ENCODE measurements at regions not wholly inside any gene's neighbourhood (a gene's known extent, or its start where the extent isn't known, plus 50 kb on each side); places are given as distances from the start of the nearest gene placed in this dataset.
"Not testable (repeated sequence)": the region's sequence is repeated elsewhere in the genome, so short reads cannot be mapped to it uniquely, and the experiment has no call there.

- H3K27ac Mint-ChIP-seq: no peak overlapping the region
- H3K4me1 Mint-ChIP-seq: no peaks in the 10 kb centered on the region
- H3K36me3 Mint-ChIP-seq: no peaks in the 10 kb centered on the region
Observed at GRCh38 chr4:20196476-20196875, 55.2 kb upstream of the SLIT2 start.

DNA sequence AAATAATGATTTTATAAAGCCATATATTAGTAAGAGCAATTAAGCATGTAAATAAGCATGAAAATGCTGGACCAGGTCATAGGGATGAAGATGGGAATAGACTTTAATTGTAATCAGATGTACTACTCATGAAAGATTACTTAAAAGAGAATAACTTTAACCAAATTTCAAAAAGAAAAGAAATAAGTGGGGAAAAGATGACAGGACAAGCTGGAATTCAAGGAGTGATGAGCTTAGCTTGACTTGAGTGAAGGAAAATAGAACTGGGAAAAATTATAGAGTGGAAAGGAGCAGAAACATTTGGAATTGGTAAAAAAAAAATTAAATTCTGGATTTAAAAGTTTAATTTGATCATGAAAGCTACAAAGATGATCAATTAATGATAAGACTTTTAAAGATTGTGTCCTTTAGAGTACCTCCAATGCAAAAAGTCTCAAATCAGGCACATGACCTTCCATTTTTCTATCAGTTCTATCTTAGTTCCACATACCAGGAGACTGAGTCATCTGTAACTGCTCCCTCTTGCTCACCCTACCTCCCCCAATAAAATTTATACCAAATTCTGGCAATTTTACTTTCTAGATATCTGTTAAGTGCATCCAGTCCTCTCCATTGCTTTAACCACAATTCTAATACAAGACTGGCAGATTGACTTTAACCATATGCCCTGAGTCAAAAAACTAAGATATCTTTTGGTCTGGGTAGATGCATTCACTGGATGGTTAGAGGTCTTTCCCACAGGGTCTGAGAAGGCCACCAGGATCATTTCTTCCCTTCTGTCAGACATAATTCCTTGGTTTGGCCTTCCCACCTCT, 56.4 kb upstream of the SLIT2 start:
- Mint-ChIP-seq H3K27ac (no peak overlapping the region), H3K9me3 (peaks cover 2 to 8% (median 4%) of the 10 kb centered on the region in 3 donors), H3K4me3 (no peak overlapping the region), H3K27me3 (no peaks in the 10 kb centered on the region), H3K36me3 (no peaks in the 10 kb centered on the region), H3K4me1 (no peaks in the 10 kb centered on the region)

More at GRCh38 chr4:20196476-20196875, 55.2 kb upstream of the SLIT2 start:
- Mint-ChIP-seq H3K9me3 (peaks cover 2 to 3% (median 3%) of the 10 kb centered on the region in 3 donors), H3K4me3 (no peak overlapping the region), H3K27me3 (no peaks in the 10 kb centered on the region)

DNA sequence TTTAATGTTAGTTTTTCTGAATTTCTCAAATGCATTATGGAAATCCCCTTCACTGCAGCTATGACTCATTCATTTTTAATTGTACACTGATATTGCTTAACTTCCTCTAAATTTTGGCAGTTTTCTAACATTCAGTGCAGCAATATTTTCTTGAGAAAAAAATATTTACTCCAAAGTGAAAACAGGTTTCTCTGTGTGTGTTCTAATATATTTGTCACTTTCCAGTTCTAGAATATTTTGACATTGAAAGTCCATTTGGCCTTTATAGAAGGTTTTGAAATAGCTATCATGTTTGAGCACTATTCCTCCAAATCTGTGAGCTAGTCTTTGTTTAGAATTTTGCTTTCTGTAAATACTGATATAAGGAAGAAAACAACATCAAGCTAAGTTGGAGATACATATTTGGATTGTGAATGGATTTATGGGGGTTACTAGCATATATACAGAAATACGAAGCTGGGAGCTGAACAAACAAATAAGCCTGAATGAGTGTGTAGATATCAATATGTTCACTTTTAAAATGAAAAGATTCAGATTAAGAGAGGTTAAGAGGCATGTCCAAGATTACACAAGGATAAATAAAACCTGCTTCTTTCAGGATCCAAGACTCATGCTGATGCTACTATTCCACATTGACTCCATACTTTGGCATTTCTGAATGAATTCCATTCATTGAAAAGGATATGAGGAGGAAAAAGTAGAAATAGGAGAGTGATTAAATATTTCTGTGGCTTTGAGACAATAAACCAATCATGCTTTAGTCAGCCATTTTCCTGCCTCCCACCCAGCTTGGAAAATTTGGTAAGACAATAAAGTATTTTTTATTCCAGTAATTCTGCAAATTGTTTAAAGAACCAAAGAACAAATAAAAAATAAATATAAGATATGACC, 57.3 kb upstream of the SLIT2 start:
- no peaks in the 10 kb centered on the region for H3K4me1 Mint-ChIP-seq
- H3K27me3 Mint-ChIP-seq: no peaks in the 10 kb centered on the region
- H3K9me3 Mint-ChIP-seq: peaks cover 7 to 11% (median 8%) of the 10 kb centered on the region in 3 donors
- no peak overlapping the region for H3K4me3 Mint-ChIP-seq
- no peak overlapping the region for H3K27ac Mint-ChIP-seq
- no peaks in the 10 kb centered on the region for H3K36me3 Mint-ChIP-seq

- no peak overlapping the region for H3K4me3 Mint-ChIP-seq
- no peaks in the 10 kb centered on the region for H3K4me1 Mint-ChIP-seq
- no peaks in the 10 kb centered on the region for H3K27me3 Mint-ChIP-seq
- no peak overlapping the region for H3K27ac Mint-ChIP-seq
- no peaks in the 10 kb centered on the region for H3K36me3 Mint-ChIP-seq
- peaks cover 7 to 11% (median 8%) of the 10 kb centered on the region in 3 donors for H3K9me3 Mint-ChIP-seq
Observed at GRCh38 chr4:20193141-20193936, 58.4 kb upstream of the SLIT2 start.

DNA sequence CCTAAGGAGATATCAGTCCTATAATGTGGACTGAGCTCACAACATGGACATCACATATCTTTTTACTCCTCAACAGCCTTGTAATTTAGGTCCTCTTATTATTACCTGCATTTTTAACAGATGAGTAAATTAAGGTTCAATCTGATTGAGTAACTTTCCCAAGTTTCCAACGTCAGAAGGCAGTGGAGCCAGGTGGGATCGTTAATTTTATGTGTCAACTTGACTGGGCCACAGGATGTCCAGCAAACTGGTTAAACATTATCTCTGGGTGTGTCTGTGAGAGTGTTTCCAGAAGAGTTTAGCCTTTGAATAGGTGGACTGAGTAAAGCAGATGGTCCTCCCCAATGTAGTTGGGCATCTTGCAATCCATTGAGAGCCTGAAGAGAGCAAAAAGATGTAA, 59.0 kb upstream of the SLIT2 start:
- Mint-ChIP-seq H3K27me3 (no peaks in the 10 kb centered on the region), H3K4me1 (no peaks in the 10 kb centered on the region), H3K9me3 (peaks cover 7 to 11% (median 8%) of the 10 kb centered on the region in 3 donors), H3K36me3 (no peaks in the 10 kb centered on the region), H3K4me3 (no peak overlapping the region), H3K27ac (no peak overlapping the region)

GRCh38 chr4:20185103-20185502, 66.6 kb upstream of the SLIT2 start:
- H3K27me3 Mint-ChIP-seq: no peaks in the 10 kb centered on the region
- no peaks in the 10 kb centered on the region for H3K4me1 Mint-ChIP-seq
- no peak overlapping the region for H3K4me3 Mint-ChIP-seq
- H3K9me3 Mint-ChIP-seq: peaks cover 0 to 13% (median 5%) of the 10 kb centered on the region in 3 donors
- H3K36me3 Mint-ChIP-seq: no peaks in the 10 kb centered on the region
- no peak overlapping the region for H3K27ac Mint-ChIP-seq

DNA sequence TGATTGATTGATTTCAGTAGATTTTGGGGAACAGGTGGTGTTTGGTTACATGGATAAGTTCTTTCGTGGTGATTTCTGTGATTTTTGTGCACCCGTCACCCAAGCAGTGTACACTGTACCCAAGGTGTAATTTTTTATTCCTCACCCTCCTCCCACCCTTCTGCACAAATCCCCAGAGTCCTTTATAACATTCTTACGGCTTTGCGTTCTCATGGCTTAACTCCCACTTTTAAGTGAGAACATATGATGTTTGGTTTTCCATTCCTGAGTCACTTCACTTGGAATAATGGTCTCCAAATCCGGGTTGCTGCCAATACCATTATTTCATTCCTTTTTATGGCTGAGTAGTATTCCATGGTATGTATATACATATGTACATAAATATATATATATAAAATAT, 68.6 kb upstream of the SLIT2 start:
- H3K9me3 Mint-ChIP-seq, H3K36me3 Mint-ChIP-seq, H3K27me3 Mint-ChIP-seq, H3K4me1 Mint-ChIP-seq, H3K4me3 Mint-ChIP-seq, H3K27ac Mint-ChIP-seq: not testable (repeated sequence)

- no peaks in the 10 kb centered on the region for H3K4me1 Mint-ChIP-seq
- no peaks in the 10 kb centered on the region for H3K27me3 Mint-ChIP-seq
- H3K9me3 Mint-ChIP-seq: peaks cover 0 to 10% (median 0%) of the 10 kb centered on the region in 3 donors
- no peak overlapping the region for H3K4me3 Mint-ChIP-seq
- no peak overlapping the region for H3K27ac Mint-ChIP-seq
- H3K36me3 Mint-ChIP-seq: no peaks in the 10 kb centered on the region
Observed at GRCh38 chr4:20181926-20182325, 69.8 kb upstream of the SLIT2 start.

- Mint-ChIP-seq H3K27me3 (no peaks in the 10 kb centered on the region), H3K9me3 (peaks cover 0 to 20% (median 0%) of the 10 kb centered on the region in 3 donors), H3K4me3 (no peak overlapping the region), H3K4me1 (no peaks in the 10 kb centered on the region), H3K27ac (no peak overlapping the region), H3K36me3 (no peaks in the 10 kb centered on the region)
Observed at GRCh38 chr4:20180509-20180908, 71.2 kb upstream of the SLIT2 start.

- H3K36me3 Mint-ChIP-seq: no peaks in the 10 kb centered on the region
- no peaks in the 10 kb centered on the region for H3K4me1 Mint-ChIP-seq
- H3K9me3 Mint-ChIP-seq: peaks cover 0 to 20% (median 2%) of the 10 kb centered on the region in 3 donors
- H3K27ac Mint-ChIP-seq: no peak overlapping the region
- no peak overlapping the region for H3K4me3 Mint-ChIP-seq
- no peaks in the 10 kb centered on the region for H3K27me3 Mint-ChIP-seq
Observed at GRCh38 chr4:20178902-20179576, 72.7 kb upstream of the SLIT2 start.

DNA sequence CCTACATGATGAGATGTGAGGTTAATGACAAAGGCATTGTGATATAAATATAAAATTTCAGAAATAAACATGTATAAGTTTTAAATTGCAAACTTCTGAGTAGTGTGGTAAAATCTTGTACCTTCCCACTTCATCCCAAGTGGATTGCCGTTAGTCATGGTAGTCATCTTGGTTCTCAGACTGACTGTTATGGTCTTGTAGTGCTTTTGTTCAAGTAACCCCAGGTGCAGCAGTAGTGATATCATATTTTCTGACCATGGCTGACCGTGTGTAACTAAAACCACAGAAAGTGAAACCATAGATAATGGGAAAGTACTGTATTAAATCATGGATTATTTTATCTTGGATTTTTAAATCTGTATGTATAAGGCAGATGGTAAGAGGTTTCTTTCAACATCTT, 74.8 kb upstream of the SLIT2 start:
- H3K4me3 Mint-ChIP-seq: no peak overlapping the region
- H3K9me3 Mint-ChIP-seq: peaks cover 0 to 23% (median 2%) of the 10 kb centered on the region in 3 donors
- no peaks in the 10 kb centered on the region for H3K27me3 Mint-ChIP-seq
- no peaks in the 10 kb centered on the region for H3K4me1 Mint-ChIP-seq
- H3K27ac Mint-ChIP-seq: no peak overlapping the region
- H3K36me3 Mint-ChIP-seq: no peaks in the 10 kb centered on the region

GRCh38 chr4:20172070-20172760, 79.5 kb upstream of the SLIT2 start:
- Mint-ChIP-seq H3K4me3 (no peak overlapping the region), H3K9me3 (peaks cover 2 to 16% (median 11%) of the 10 kb centered on the region in 3 donors), H3K27ac (no peak overlapping the region), H3K36me3 (no peaks in the 10 kb centered on the region), H3K4me1 (no peaks in the 10 kb centered on the region), H3K27me3 (no peaks in the 10 kb centered on the region)

DNA sequence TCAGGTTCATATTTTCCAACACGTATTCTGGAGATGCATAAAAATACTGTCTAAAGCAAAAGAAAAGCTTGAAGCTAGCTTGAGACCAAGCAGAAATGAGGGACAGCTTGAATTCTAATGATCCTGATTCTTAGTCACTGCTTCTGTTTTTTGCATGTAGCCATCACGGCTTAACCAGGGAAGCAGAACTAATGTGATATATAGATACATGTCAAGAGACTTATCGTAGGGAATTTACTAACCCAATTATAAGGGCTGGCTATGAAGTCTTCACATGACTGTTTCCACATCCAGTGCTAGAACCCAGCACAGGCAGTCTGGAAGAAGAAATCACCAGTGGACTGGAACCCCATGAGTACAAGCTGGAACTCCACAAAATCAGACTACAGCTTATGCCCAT, 85.2 kb upstream of the SLIT2 start:
- Mint-ChIP-seq H3K4me1 (peaks cover 0 to 1% (median 0%) of the 10 kb centered on the region in 3 donors), H3K27ac (no peak overlapping the region), H3K4me3 (no peak overlapping the region), H3K27me3 (no peaks in the 10 kb centered on the region), H3K36me3 (no peaks in the 10 kb centered on the region), H3K9me3 (peaks cover 0 to 16% (median 11%) of the 10 kb centered on the region in 3 donors)

GRCh38 chr4:20159516-20159915, 92.2 kb upstream of the SLIT2 start:
- peaks cover 0 to 8% (median 3%) of the 10 kb centered on the region in 3 donors for H3K9me3 Mint-ChIP-seq
- peaks cover 0 to 1% (median 0%) of the 10 kb centered on the region in 3 donors for H3K4me1 Mint-ChIP-seq
- no peaks in the 10 kb centered on the region for H3K36me3 Mint-ChIP-seq
- H3K27me3 Mint-ChIP-seq: no peaks in the 10 kb centered on the region
- H3K4me3 Mint-ChIP-seq: no peak overlapping the region
- H3K27ac Mint-ChIP-seq: no peak overlapping the region

Data from IgD-negative memory B cell (primary cell).